Kidney glomerular epithelial cell (primary cell): ENCODE measurements at regions not wholly inside any gene's neighbourhood (a gene's known extent, or its start where the extent isn't known, plus 50 kb on each side); places are given as distances from the start of the nearest gene placed in this dataset.
"Not testable (repeated sequence)": the region's sequence is repeated elsewhere in the genome, so short reads cannot be mapped to it uniquely, and the experiment has no call there.

Experiments
- DNase-seq: peaks from one replicate; lab custom pipeline; 2025; lab: John Stamatoyannopoulos, UW

DNA sequence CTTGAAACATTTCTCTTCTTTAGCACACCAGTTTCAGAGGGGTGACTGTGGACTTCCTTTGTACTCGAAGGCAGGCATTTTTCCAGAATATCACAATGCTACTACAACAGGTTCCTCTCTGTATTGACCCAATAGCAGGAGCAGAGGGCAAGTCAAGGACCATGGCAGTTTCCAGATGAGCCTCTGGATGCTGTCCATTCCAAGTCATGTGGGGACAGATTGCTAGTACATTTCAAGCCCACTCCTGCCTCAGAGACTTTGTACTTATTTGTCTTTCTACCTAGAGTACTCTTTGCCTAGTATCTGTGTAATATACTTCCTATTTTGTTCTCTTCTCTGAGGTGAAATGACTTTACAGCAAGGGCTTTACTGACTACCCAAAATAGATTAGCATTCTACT, 373.9 kb downstream of the PIK3C3 start:
- DNase-seq, result no peak

GRCh38 chr18:42330296-42330695, 375.3 kb downstream of the PIK3C3 start:
- DNase-seq, result peak; percentile 72

GRCh38 chr18:42333558-42333957, 378.5 kb downstream of the PIK3C3 start:
- DNase-seq, result no peak

- DNase-seq, result no peak
These were observed 379.9 kb downstream of the PIK3C3 start for GRCh38 chr18:42334931-42335330.

GRCh38 chr18:42336139-42336538, 381.1 kb downstream of the PIK3C3 start:
- no peak for DNase-seq

- not testable (repeated sequence) for DNase-seq
These were observed 382.3 kb downstream of the PIK3C3 start for GRCh38 chr18:42337337-42337736.

GRCh38 chr18:42338683-42339082, 383.6 kb downstream of the PIK3C3 start:
- DNase-seq, result peak; percentile 99

DNA sequence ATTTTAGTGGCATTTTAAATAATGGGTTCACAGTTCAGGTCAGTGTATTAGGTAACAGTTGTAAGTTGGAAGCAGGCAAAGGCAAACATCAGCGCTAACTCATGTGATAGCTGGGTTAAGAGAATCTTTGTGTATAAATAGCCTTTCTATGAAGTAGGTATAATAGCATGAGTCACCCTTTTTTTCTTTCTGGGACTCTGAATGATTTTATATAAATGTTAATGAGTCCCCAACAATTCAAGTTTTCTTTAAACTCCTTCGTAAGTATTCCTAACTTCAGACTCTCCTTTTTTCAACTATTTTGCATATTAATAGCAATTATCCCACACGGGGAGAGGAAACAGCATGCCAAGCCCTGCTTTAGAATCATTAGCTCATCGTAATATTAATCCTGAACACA, 384.3 kb downstream of the PIK3C3 start:
- peak; percentile 77 for DNase-seq

GRCh38 chr18:42340423-42341009, 385.5 kb downstream of the PIK3C3 start:
- DNase-seq, result no peak

GRCh38 chr18:42341423-42341822, 386.4 kb downstream of the PIK3C3 start:
- peak; percentile 50 for DNase-seq

- no peak for DNase-seq
These were observed 393.7 kb downstream of the PIK3C3 start for GRCh38 chr18:42348722-42349121.

- DNase-seq, result no peak
These were observed 396.4 kb downstream of the PIK3C3 start for GRCh38 chr18:42351455-42351854.

GRCh38 chr18:42360716-42361115, 405.7 kb downstream of the PIK3C3 start:
- peak; percentile 33 for DNase-seq

- no peak for DNase-seq
These were observed 408.7 kb downstream of the PIK3C3 start for GRCh38 chr18:42363446-42364441.

DNA sequence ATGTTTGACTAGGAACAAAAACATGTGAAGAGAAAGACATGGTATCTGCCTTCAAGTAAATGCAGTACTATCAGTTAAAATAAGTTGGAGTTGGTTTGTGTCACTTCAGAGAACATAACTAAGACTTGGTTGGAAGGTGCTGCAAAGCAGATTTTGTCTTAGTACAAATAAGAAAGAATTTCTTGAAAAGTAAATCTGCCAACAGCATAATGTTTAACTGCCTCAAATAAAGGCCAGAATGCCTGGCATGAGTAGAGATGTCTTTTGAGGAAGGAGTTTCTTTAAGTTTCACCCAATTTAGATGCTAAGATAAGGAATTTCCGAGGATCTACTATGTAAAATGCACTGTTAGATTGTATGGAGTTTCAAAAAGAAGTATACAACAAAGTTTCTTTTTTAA, 409.7 kb downstream of the PIK3C3 start:
- DNase-seq, result no peak

DNA sequence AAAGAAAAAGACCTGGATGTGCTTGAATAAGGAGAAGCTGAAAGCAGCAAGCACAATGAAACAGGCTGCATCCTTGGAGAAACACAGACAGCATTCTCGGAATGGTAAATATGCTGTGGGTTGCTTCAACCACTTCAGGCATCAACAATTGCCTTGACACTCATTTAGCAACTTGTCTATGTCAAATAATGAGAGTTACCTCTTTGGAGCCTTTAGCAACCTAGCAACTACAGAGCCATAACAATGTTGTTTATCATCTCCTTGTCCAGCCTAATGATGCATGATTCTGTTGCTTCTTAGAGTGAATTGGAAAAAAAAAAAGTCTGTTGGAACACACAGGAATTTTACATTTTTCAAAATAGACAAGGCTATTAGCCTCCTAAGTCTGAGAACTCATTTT, 410.6 kb downstream of the PIK3C3 start:
- DNase-seq, result peak; percentile 58

DNA sequence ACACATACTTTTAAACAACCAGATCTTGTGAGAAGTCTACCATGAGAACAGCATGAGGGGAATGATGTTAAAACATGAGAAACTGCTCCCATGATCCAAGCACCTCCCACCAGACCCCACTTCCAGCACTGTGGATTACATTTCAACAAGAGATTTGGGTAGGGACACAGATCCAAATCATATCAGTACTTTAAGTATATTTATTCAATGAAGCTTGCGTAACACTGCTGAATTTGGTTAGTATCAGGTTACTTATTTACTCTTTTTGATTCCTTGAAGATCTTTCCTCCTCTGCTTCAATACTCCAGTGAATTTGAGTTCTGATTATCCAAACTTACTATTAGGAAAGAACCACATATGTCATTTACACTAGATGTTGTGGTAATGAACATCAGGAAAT, 418.6 kb downstream of the PIK3C3 start:
- no peak for DNase-seq

DNA sequence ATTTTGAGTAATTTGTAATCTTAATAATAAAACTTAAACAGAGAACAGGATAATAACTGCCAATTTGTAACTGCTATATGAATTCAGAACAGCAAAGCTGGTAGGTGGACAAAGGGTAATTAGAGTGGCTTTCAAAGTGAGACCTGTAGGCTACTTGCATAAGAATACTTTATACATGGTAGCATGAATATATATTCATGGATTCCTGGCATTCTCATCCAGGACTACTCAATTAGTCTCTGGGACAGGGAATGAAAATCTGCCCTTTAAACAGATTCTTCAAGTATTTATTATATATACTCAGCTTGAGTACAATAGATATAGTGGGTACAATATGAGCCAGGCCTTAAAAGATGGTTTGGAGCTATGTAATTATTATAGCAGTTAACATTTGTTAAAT, 419.9 kb downstream of the PIK3C3 start:
- DNase-seq, result no peak

GRCh38 chr18:42378854-42379253, 423.8 kb downstream of the PIK3C3 start:
- DNase-seq, result not testable (repeated sequence)

- not testable (repeated sequence) for DNase-seq
These were observed 426.2 kb downstream of the PIK3C3 start for GRCh38 chr18:42381236-42381635.

- peak; percentile 70 for DNase-seq
These were observed 437.4 kb downstream of the PIK3C3 start for GRCh38 chr18:42392416-42392815.

DNA sequence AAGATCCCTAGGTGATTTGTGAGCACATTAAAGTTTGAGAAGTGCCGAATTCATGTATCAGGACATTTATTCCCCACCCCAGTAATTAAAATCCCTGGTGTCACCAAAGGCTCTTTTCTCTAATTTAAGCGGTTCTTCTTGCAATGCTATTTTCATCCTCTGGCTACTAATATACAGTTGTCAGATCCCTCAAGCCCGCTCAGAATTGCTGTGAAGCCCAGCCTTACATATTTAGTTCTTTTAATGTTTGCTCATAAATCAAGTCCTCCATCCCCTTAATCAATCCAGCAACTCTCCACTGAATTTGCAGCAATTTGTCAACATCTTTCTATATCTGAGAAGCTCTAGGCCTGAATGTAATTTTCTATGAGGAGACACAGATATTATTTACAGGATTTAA, 437.9 kb downstream of the PIK3C3 start:
- DNase-seq, result no peak

GRCh38 chr18:42394238-42394637, 439.2 kb downstream of the PIK3C3 start:
- DNase-seq, result no peak
